Upper lobe of left lung (tissue), 6 donors: ENCODE measurements at regions not wholly inside any gene's neighbourhood (a gene's known extent, or its start where the extent isn't known, plus 50 kb on each side); places are given as distances from the start of the nearest gene placed in this dataset.

ENCODE experiments used
- ATAC-seq, 2 donors: fragments of 200-7000 bp; cut with Tn5 transposase; one replicate each; pipeline ENCODE4 v1.9.1; 2022; ENCODE audit warnings: mild to moderate bottlenecking in 2 of 2, moderate library complexity in 2 of 2; ENCODE audit not compliant: low FRiP score in 2 of 2
- DNase-seq, 2 donors: peaks; one replicate each; pipeline ENCODE4 v3.0.0-alpha.2; 2019 to 2020
- H3K27ac ChIP-seq, 4 donors: fragments of 200-600 bp; sonication (generic); one replicate each; pipeline ENCODE4 v1.5.1; 2016 to 2019
- H3K27me3 ChIP-seq, 4 donors: fragments of 200-600 bp; sonication (generic); one replicate each; pipeline ENCODE4 v1.5.1; 2017 to 2019
- H3K36me3 ChIP-seq, 4 donors: fragments of 200-600 bp; sonication (generic); one replicate each; pipeline ENCODE4 v1.5.1; 2016 to 2019
- H3K4me1 ChIP-seq, 4 donors: fragments of 200-600 bp; sonication (generic); one replicate each; pipeline ENCODE4 v1.5.1; 2018 to 2019
- H3K4me3 ChIP-seq, 4 donors: fragments of 200-600 bp; sonication (generic); one replicate each; pipeline ENCODE4 v1.5.1; 2017 to 2019; ENCODE audit warnings: mild to moderate bottlenecking in 2 of 4, moderate library complexity in 1 of 4
- H3K9me3 ChIP-seq, 4 donors: fragments of 200-600 bp; sonication (generic); one replicate each; pipeline ENCODE4 v1.5.1; 2018 to 2019
- CTCF ChIP-seq, 6 experiments: fragments of 450-650 bp in 4 of 6; fragments of 200-600 bp in 2 of 6; sonication (generic) in 2 of 6; IDR thresholded peaks; one replicate each; pipeline ENCODE4 v1.5.1; 2016 to 2019; ENCODE audit warnings: antibody characterized with exemption in 6 of 6
- EP300 ChIP-seq, 4 donors: sonication (generic); formaldehyde crosslinking; IDR thresholded peaks; one replicate each; pipeline ENCODE4 v1.5.1; 2017; ENCODE audit warnings: antibody characterized with exemption in 4 of 4, control low read depth in 2 of 4
- POLR2A ChIP-seq, 4 donors: fragments of 450-650 bp; IDR thresholded peaks; one replicate each; pipeline ENCODE4 v1.5.1; 2016 to 2017; ENCODE audit warnings: antibody characterized with exemption in 4 of 4, mild to moderate bottlenecking in 2 of 4
- POLR2AphosphoS5 ChIP-seq, 2 donors: sonication (generic); formaldehyde crosslinking; IDR thresholded peaks; one replicate each; pipeline ENCODE4 v1.5.1; 2017; ENCODE audit warnings: antibody characterized with exemption in 2 of 2
- WGBS, 2 donors: methylation state at CpG; one replicate each; pipeline ENCODE4 v1.1.5; 2017 to 2018; 5-methylcytosine and 5-hydroxymethylcytosine counted together
- donor health status: DM: no; HTN: no; CAD: no; lungs with moderate emphysema.
- donor health status: DM: no; HTN: yes; CAD: no; lungs with severe emphysema.

GRCh38 chr9:38305582-38305981, 86.9 kb upstream of the ALDH1B1 start:
- no peak overlapping the region for H3K27ac ChIP-seq
- TF ChIP-seq POLR2A (IDR thresholded peaks at IDR 0.05), result no peak
- TF ChIP-seq POLR2AphosphoS5 (IDR thresholded peaks at IDR 0.05), result no peak
- no peak for TF ChIP-seq EP300 (IDR thresholded peaks at IDR 0.05)
- no peak for TF ChIP-seq CTCF (IDR thresholded peaks at IDR 0.05)
- ATAC-seq (peak in 1 of 2 donors; percentile 28), DNase-seq (no peak)
- H3K4me3 ChIP-seq, result no peak overlapping the region
- no peaks in the 10 kb centered on the region for H3K9me3 ChIP-seq
- H3K4me1 ChIP-seq, result no peaks in the 10 kb centered on the region
- no peaks in the 10 kb centered on the region for H3K36me3 ChIP-seq
- H3K27me3 ChIP-seq, result no peaks in the 10 kb centered on the region
- 62 to 69% methylated on average over 1 of the region's 1 CpG for WGBS, 2 donors

- Histone ChIP-seq H3K36me3 (no peaks in the 10 kb centered on the region), H3K4me1 (no peaks in the 10 kb centered on the region), H3K27ac (no peak overlapping the region), H3K27me3 (no peaks in the 10 kb centered on the region), H3K9me3 (no peaks in the 10 kb centered on the region), H3K4me3 (no peak overlapping the region)
- 90 to 91% methylated on average over 7 of the region's 7 CpGs for WGBS, 2 donors
- TF ChIP-seq POLR2A (IDR thresholded peaks at IDR 0.05), result no peak
- no peak for TF ChIP-seq EP300 (IDR thresholded peaks at IDR 0.05)
- TF ChIP-seq POLR2AphosphoS5 (IDR thresholded peaks at IDR 0.05), result no peak
- no peak for TF ChIP-seq CTCF (IDR thresholded peaks at IDR 0.05)
- ATAC-seq (no peak), DNase-seq (no peak)
These were observed 91.0 kb upstream of the ALDH1B1 start for GRCh38 chr9:38301376-38302106.

- 29 to 79% methylated on average over 3 of the region's 3 CpGs for WGBS, 2 donors
- DNase-seq (no peak), ATAC-seq (no peak)
- H3K4me1 ChIP-seq, result no peaks in the 10 kb centered on the region
- no peak overlapping the region for H3K27ac ChIP-seq
- TF ChIP-seq POLR2AphosphoS5 (IDR thresholded peaks at IDR 0.05) (no peak), POLR2A (IDR thresholded peaks at IDR 0.05) (no peak), CTCF (IDR thresholded peaks at IDR 0.05) (no peak), EP300 (IDR thresholded peaks at IDR 0.05) (no peak)
- H3K9me3 ChIP-seq, result no peaks in the 10 kb centered on the region
- H3K27me3 ChIP-seq, result no peaks in the 10 kb centered on the region
- H3K36me3 ChIP-seq, result no peaks in the 10 kb centered on the region
- H3K4me3 ChIP-seq, result no peak overlapping the region
These were observed 92.6 kb upstream of the ALDH1B1 start for GRCh38 chr9:38299856-38300255.

GRCh38 chr9:38298904-38299303, 93.6 kb upstream of the ALDH1B1 start:
- no peak for ATAC-seq
- no peaks in the 10 kb centered on the region for H3K27me3 ChIP-seq
- no peaks in the 10 kb centered on the region for H3K36me3 ChIP-seq
- H3K27ac ChIP-seq, result no peak overlapping the region
- no peaks in the 10 kb centered on the region for H3K4me1 ChIP-seq
- TF ChIP-seq EP300 (IDR thresholded peaks at IDR 0.05), result no peak
- no peak for TF ChIP-seq POLR2AphosphoS5 (IDR thresholded peaks at IDR 0.05)
- no peak for TF ChIP-seq POLR2A (IDR thresholded peaks at IDR 0.05)
- TF ChIP-seq CTCF (IDR thresholded peaks at IDR 0.05), result no peak
- 89 to 91% methylated on average over 3 of the region's 3 CpGs for WGBS, 2 donors
- DNase-seq, result no peak
- H3K9me3 ChIP-seq, result no peaks in the 10 kb centered on the region
- H3K4me3 ChIP-seq, result no peak overlapping the region

- no peak overlapping the region for H3K27ac ChIP-seq
- H3K4me3 ChIP-seq, result no peak overlapping the region
- ATAC-seq (no peak), DNase-seq (no peak)
- no peaks in the 10 kb centered on the region for H3K36me3 ChIP-seq
- H3K9me3 ChIP-seq, result no peaks in the 10 kb centered on the region
- TF ChIP-seq EP300 (IDR thresholded peaks at IDR 0.05) (no peak), POLR2AphosphoS5 (IDR thresholded peaks at IDR 0.05) (no peak), CTCF (IDR thresholded peaks at IDR 0.05) (no peak), POLR2A (IDR thresholded peaks at IDR 0.05) (no peak)
- no peaks in the 10 kb centered on the region for H3K27me3 ChIP-seq
- no peaks in the 10 kb centered on the region for H3K4me1 ChIP-seq
- WGBS, 2 donors, result 56 to 71% methylated on average over 6 of the region's 6 CpGs
These were observed 94.0 kb upstream of the ALDH1B1 start for GRCh38 chr9:38298503-38298902.
